MM.1S (cell line): ENCODE measurements at regions not wholly inside any gene's neighbourhood (a gene's known extent, or its start where the extent isn't known, plus 50 kb on each side); places are given as distances from the start of the nearest gene placed in this dataset.
A peak's percentile ranks its signal among the peaks of the same experiment; 100 is the strongest.

Source experiments
- DNase-seq: peaks from one replicate; pipeline ENCODE4 v3.0.0-alpha.2; 2015
- H2AFZ ChIP-seq: fragments of 300-600 bp; sonication (generic); 2 replicates; pipeline ENCODE4 v1.6.0; 2016; ENCODE audit warnings: antibody characterized with exemption, low read length
- H3F3A ChIP-seq: fragments of 300-600 bp; sonication (generic); 2 replicates; pipeline ENCODE4 v1.6.1; 2016; ENCODE audit warnings: mild to moderate bottlenecking, antibody characterized with exemption, low read length, moderate library complexity, mixed read lengths; ENCODE audit not compliant: insufficient read depth
- H3K27ac ChIP-seq: fragments of 300-600 bp; sonication (generic); 2 replicates; pipeline ENCODE4 v1.5.1; 2016; ENCODE audit warnings: mild to moderate bottlenecking, low read length
- H3K27me3 ChIP-seq: fragments of 300-600 bp; sonication (generic); replicated peaks from 2 replicates; pipeline ENCODE4 v1.6.0; 2016; ENCODE audit warnings: low read length; ENCODE audit not compliant: insufficient read depth
- H3K36me3 ChIP-seq: fragments of 300-600 bp; sonication (generic); replicated peaks from 2 replicates; pipeline ENCODE4 v1.6.1; 2016; ENCODE audit warnings: mild to moderate bottlenecking, low read length, mixed read lengths; ENCODE audit not compliant: insufficient read depth
- H3K4me1 ChIP-seq: fragments of 300-600 bp; sonication (generic); 2 replicates; pipeline ENCODE4 v1.6.1; 2016; ENCODE audit warnings: low read length, mixed read lengths
- H3K4me2 ChIP-seq: fragments of 300-600 bp; sonication (generic); 2 replicates; pipeline ENCODE4 v1.6.0; 2016; ENCODE audit warnings: low read depth, low read length
- H3K4me3 ChIP-seq: fragments of 300-600 bp; sonication (generic); 2 replicates; pipeline ENCODE4 v1.5.1; 2016; ENCODE audit warnings: low read length, mixed read lengths
- H3K79me2 ChIP-seq: fragments of 300-600 bp; sonication (generic); 2 replicates; pipeline ENCODE4 v1.6.1; 2016; ENCODE audit warnings: mixed run types, low read length, mixed read lengths
- H3K9ac ChIP-seq: fragments of 300-600 bp; sonication (generic); 2 replicates; pipeline ENCODE4 v1.6.1; 2016; ENCODE audit warnings: low read length, mixed read lengths
- H3K9me2 ChIP-seq: fragments of 300-600 bp; sonication (generic); replicated peaks from 2 replicates; pipeline ENCODE4 v1.6.1; 2016; ENCODE audit warnings: mild to moderate bottlenecking, low read length, mixed read lengths; ENCODE audit not compliant: insufficient read depth
- H3K9me3 ChIP-seq: fragments of 300-600 bp; sonication (generic); replicated peaks from 2 replicates; pipeline ENCODE4 v1.6.1; 2016; ENCODE audit warnings: mild to moderate bottlenecking, low read length, mixed read lengths; ENCODE audit not compliant: insufficient read depth
- H4K20me1 ChIP-seq: fragments of 300-600 bp; sonication (generic); 2 replicates; pipeline ENCODE4 v1.6.1; 2016; ENCODE audit warnings: mild to moderate bottlenecking, low read length, moderate library complexity, mixed read lengths; ENCODE audit not compliant: insufficient read depth
- CTCF ChIP-seq: fragments of 300-600 bp; sonication (generic); IDR thresholded peaks from 2 replicates; pipeline ENCODE4 v1.5.1; 2016; ENCODE audit warnings: antibody characterized with exemption, low read length, mixed read lengths
- EZH2 ChIP-seq: fragments of 300-600 bp; sonication (generic); optimal IDR thresholded peaks from 2 replicates; pipeline ENCODE3; 2017; ENCODE audit warnings: low read depth, mild to moderate bottlenecking, antibody characterized with exemption, low read length, mixed read lengths
- EZH2phosphoT487 ChIP-seq: fragments of 300-600 bp; sonication (generic); IDR thresholded peaks from 2 replicates; pipeline ENCODE4 v1.6.1; 2018; ENCODE audit warnings: antibody characterized with exemption, low read length

- Histone ChIP-seq H3K4me3 (no peak overlapping the region), H3K9me3 (no peaks in the 10 kb centered on the region), H4K20me1 (no peaks in the 10 kb centered on the region), H2AFZ (peak overlapping the region; percentile 3; the same call in 1 of the 2 replicates), H3K9ac (no peak overlapping the region), H3K4me2 (peak overlapping the region; percentile 10; the same call in 1 of the 2 replicates), H3K79me2 (no peaks in the 10 kb centered on the region), H3F3A (peaks cover 23% of the 10 kb centered on the region), H3K27ac (peak overlapping the region; percentile 57; the same call in 1 of the 2 replicates), H3K4me1 (peaks cover 48% of the 10 kb centered on the region), H3K27me3 (no peaks in the 10 kb centered on the region), H3K36me3 (no peaks in the 10 kb centered on the region), H3K9me2 (no peaks in the 10 kb centered on the region)
- peak; percentile 23 for DNase-seq
- no peak for TF ChIP-seq EZH2phosphoT487
Observed at GRCh38 chr10:3622845-3623621, 162.0 kb downstream of the KLF6 start.

GRCh38 chr10:3622427-3622826 lies 162.6 kb downstream of the KLF6 start:
- Histone ChIP-seq H3F3A (peaks cover 23% of the 10 kb centered on the region), H3K27me3 (no peaks in the 10 kb centered on the region), H2AFZ (0 out of 2 replicates have a peak overlapping the region, but pooled peaks have one; percentile 3), H3K9me2 (no peaks in the 10 kb centered on the region), H3K27ac (no peak overlapping the region), H3K4me1 (peaks cover 45% of the 10 kb centered on the region), H3K9ac (no peak overlapping the region), H3K36me3 (no peaks in the 10 kb centered on the region), H3K79me2 (no peaks in the 10 kb centered on the region), H3K4me2 (no peak overlapping the region), H3K4me3 (no peak overlapping the region), H3K9me3 (no peaks in the 10 kb centered on the region), H4K20me1 (no peaks in the 10 kb centered on the region)
- TF ChIP-seq CTCF: no peak
- no peak for TF ChIP-seq EZH2
- TF ChIP-seq EZH2phosphoT487: no peak
- DNase-seq: no peak

- H4K20me1 ChIP-seq: no peaks in the 10 kb centered on the region
- H2AFZ ChIP-seq: no peak overlapping the region
- H3K4me3 ChIP-seq: no peak overlapping the region
- peaks cover 30% of the 10 kb centered on the region for H3K4me1 ChIP-seq
- H3K4me2 ChIP-seq: no peak overlapping the region
- no peaks in the 10 kb centered on the region for H3K79me2 ChIP-seq
- peaks cover 13% of the 10 kb centered on the region for H3F3A ChIP-seq
- H3K9ac ChIP-seq: no peak overlapping the region
- H3K27ac ChIP-seq: no peak overlapping the region
- TF ChIP-seq EZH2 (no peak), CTCF (no peak), EZH2phosphoT487 (no peak)
- no peaks in the 10 kb centered on the region for H3K9me3 ChIP-seq
- H3K36me3 ChIP-seq: no peaks in the 10 kb centered on the region
- no peaks in the 10 kb centered on the region for H3K27me3 ChIP-seq
- no peaks in the 10 kb centered on the region for H3K9me2 ChIP-seq
- no peak for DNase-seq
Observed at GRCh38 chr10:3620818-3621217, 164.2 kb downstream of the KLF6 start.

DNA sequence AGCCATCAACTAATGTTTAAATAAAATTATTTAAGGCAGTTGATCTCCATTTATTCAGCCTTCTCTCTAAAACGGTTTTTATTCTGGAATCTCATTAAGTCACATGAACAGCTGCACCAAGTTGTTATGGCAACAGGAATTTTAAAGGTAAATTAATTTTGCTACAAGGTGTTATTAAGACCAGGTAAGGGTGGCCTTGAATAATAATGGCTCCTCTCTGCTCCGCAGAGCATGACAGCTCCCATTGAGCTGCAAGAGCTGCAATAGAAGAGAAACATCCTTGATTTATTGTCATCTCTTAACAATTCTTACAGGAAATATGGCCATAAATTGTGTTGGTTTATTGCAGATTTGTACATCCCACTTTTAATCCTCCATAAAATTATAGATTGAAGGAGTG lies 165.8 kb downstream of the KLF6 start:
- no peak overlapping the region for H3K4me3 ChIP-seq
- peaks cover 19% of the 10 kb centered on the region for H3K4me1 ChIP-seq
- no peak overlapping the region for H3K27ac ChIP-seq
- H3K9me3 ChIP-seq: no peaks in the 10 kb centered on the region
- H3F3A ChIP-seq: peaks cover 8% of the 10 kb centered on the region
- H3K27me3 ChIP-seq: no peaks in the 10 kb centered on the region
- H3K9ac ChIP-seq: no peak overlapping the region
- no peak overlapping the region for H2AFZ ChIP-seq
- no peak for TF ChIP-seq EZH2
- no peak for TF ChIP-seq CTCF
- no peak for TF ChIP-seq EZH2phosphoT487
- H3K36me3 ChIP-seq: no peaks in the 10 kb centered on the region
- no peak for DNase-seq
- no peaks in the 10 kb centered on the region for H3K79me2 ChIP-seq
- no peaks in the 10 kb centered on the region for H4K20me1 ChIP-seq
- H3K9me2 ChIP-seq: no peaks in the 10 kb centered on the region
- no peak overlapping the region for H3K4me2 ChIP-seq
